Aorta (tissue), 5 donors: ENCODE measurements at regions not wholly inside any gene's neighbourhood (a gene's known extent, or its start where the extent isn't known, plus 50 kb on each side); places are given as distances from the start of the nearest gene placed in this dataset.

Source experiments
- ATAC-seq: fragments of 200-7000 bp; cut with Tn5 transposase; one replicate; pipeline ENCODE4 v1.9.1; 2022; ENCODE audit warnings: moderate library complexity; ENCODE audit not compliant: low FRiP score
- DNase-seq, 2 donors: peaks; one replicate each; pipeline ENCODE4 v3.0.0-alpha.2; 2020
- H3K27ac ChIP-seq, 2 donors: one replicate each; pipeline ENCODE4 v1.5.1; 2013; ENCODE audit warnings: low read length in 2 of 2, mild to moderate bottlenecking in 2 of 2, moderate library complexity in 2 of 2, control low read depth in 1 of 2, inconsistent platforms in 1 of 2, low read depth in 1 of 2
- H3K27me3 ChIP-seq, 2 donors: one replicate each; pipeline ENCODE4 v1.6.1; 2013; ENCODE audit warnings: control low read depth in 1 of 2, low read length in 1 of 2, mild to moderate bottlenecking in 1 of 2, moderate library complexity in 1 of 2; ENCODE audit not compliant: insufficient read depth in 2 of 2, control insufficient read depth in 1 of 2
- H3K36me3 ChIP-seq, 2 donors: one replicate each; pipeline ENCODE4 v1.6.1; 2013; ENCODE audit warnings: control low read depth in 1 of 2, low read length in 1 of 2, mild to moderate bottlenecking in 1 of 2; ENCODE audit not compliant: insufficient read depth in 2 of 2, control insufficient read depth in 1 of 2
- H3K4me1 ChIP-seq, 2 donors: one replicate each; pipeline ENCODE4 v1.6.1; 2013; ENCODE audit warnings: low read length in 2 of 2, control low read depth in 1 of 2, mild to moderate bottlenecking in 1 of 2, moderate library complexity in 1 of 2; ENCODE audit not compliant: insufficient read depth in 2 of 2, control insufficient read depth in 1 of 2
- H3K4me3 ChIP-seq, 2 donors: one replicate each; pipeline ENCODE4 v1.5.1; 2013; ENCODE audit warnings: low read length in 2 of 2, control low read depth in 1 of 2, mild to moderate bottlenecking in 1 of 2
- H3K9me3 ChIP-seq: one replicate; pipeline ENCODE4 v1.6.1; 2013; ENCODE audit warnings: mild to moderate bottlenecking, low read length; ENCODE audit not compliant: control insufficient read depth
- WGBS, 2 donors: extraction: QIAGEN DNeasy Blood & Tissue Kit; methylation state at CpG; one replicate each; pipeline ENCODE4 v1.1.7; 2013; 5-methylcytosine and 5-hydroxymethylcytosine counted together
- intact Hi-C, 2 donors: fragments of 100-400 bp; cut with DNase I; formaldehyde crosslinking; loops; one replicate each; pipeline versions ENCODE4 v1.14.2 to v1.15.0; 2022
- donor health status: healthy with polysubstance abuse.
- donor health status: Bipolar disorder and iron deficiency.
- donor health status: DM: no; HTN: no; CAD: no.
- donor health status: DM: no; HTN: no; CAD: no.
- donor health status: DM: yes; HTN: yes; CAD: no.

- no peaks in the 10 kb centered on the region for H3K36me3 ChIP-seq
- DNase-seq (no peak), ATAC-seq (no peak)
- 96 to 99% methylated on average over 2 of the region's 2 CpGs for WGBS, 2 donors
- no peaks in the 10 kb centered on the region for H3K4me1 ChIP-seq
- no peaks in the 10 kb centered on the region for H3K9me3 ChIP-seq
- H3K27ac ChIP-seq = no peak overlapping the region
- H3K4me3 ChIP-seq = no peak overlapping the region
- no peaks in the 10 kb centered on the region for H3K27me3 ChIP-seq
- intact Hi-C loops = no loop called here
Observed at GRCh38 chr1:93778457-93778856, 96.8 kb upstream of the BCAR3 start.

- Histone ChIP-seq H3K9me3 (no peaks in the 10 kb centered on the region), H3K27me3 (no peaks in the 10 kb centered on the region), H3K4me1 (no peaks in the 10 kb centered on the region), H3K27ac (no peak overlapping the region), H3K36me3 (no peaks in the 10 kb centered on the region), H3K4me3 (no peak overlapping the region)
- intact Hi-C loops = no loop called here
- ATAC-seq (no peak), DNase-seq (no peak)
- WGBS, 2 donors = 90 to 92% methylated on average over 2 of the region's 2 CpGs
Observed at GRCh38 chr1:93777255-93777654, 95.6 kb upstream of the BCAR3 start.

GRCh38 chr1:93776728-93777127 lies 95.1 kb upstream of the BCAR3 start:
- DNase-seq (no peak), ATAC-seq (no peak)
- no peaks in the 10 kb centered on the region for H3K36me3 ChIP-seq
- H3K4me1 ChIP-seq = no peaks in the 10 kb centered on the region
- H3K4me3 ChIP-seq = no peak overlapping the region
- 86 to 94% methylated on average over 3 of the region's 3 CpGs for WGBS, 2 donors
- no peaks in the 10 kb centered on the region for H3K9me3 ChIP-seq
- no peaks in the 10 kb centered on the region for H3K27me3 ChIP-seq
- intact Hi-C loops = no loop called here
- no peak overlapping the region for H3K27ac ChIP-seq

- Histone ChIP-seq H3K36me3 (no peaks in the 10 kb centered on the region), H3K27ac (no peak overlapping the region), H3K4me1 (no peaks in the 10 kb centered on the region), H3K27me3 (no peaks in the 10 kb centered on the region), H3K9me3 (no peaks in the 10 kb centered on the region), H3K4me3 (no peak overlapping the region)
- ATAC-seq (no peak), DNase-seq (no peak)
- intact Hi-C loops = no loop called here
- WGBS, 2 donors = 94% methylated on average over 6 of the region's 6 CpGs
Observed at GRCh38 chr1:93775224-93775623, 93.6 kb upstream of the BCAR3 start.

DNA sequence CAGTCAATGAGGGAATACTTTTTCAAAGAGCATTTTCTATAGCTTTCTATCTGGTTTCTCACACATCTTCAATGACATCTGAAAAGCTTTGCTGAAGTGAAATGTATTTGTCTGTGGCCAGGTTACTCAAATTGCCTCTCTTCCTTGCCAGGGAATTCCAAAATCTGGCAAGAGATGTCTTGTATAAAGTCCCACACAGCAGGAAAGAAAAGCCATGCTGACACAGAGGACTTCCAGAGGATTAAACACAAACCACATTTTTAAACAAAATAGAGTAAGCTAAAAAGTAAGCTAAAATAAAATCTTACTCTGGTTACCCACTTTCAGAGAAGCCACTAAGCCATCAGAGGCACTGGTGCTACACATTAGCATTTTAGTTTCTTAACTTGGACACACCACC lies 93.1 kb upstream of the BCAR3 start:
- no peak for DNase-seq
- no peaks in the 10 kb centered on the region for H3K9me3 ChIP-seq

DNA sequence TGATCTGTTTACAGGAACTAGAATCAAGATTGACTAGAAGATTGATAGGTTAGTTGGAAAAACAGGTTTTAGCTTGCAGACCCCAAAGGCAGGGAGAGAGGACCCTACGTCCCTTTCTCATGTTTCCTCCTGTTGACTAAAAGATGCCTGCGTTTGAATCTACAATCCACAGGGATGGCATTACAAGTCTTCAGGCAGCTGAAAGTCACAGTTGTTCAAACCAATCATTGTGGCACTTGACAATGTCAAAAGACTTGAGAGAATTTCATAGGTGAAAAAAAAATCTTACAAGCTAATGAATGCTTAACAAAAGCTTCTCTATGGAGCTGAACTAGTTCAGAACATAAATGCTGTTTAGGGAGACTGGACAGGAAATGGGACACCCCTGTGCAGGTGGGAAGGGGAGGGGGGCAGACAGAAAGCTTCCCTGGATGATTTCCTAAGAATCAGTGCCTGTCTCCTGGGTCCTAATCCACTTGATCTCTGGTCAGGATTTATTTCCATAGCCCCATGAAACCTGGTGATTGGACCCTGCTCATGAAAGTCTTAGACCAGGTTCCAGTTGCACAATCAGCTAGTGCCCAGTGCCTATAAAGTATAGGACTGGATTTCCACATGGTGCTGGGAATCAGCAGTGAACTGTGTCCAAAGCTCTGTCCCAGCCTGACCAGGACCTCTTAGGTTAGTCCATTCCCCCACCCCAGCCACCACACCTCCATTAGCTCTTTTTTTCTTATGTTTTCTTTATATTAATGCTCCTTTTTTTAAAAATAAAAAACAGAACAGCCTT lies 91.6 kb upstream of the BCAR3 start:
- Histone ChIP-seq H3K4me1 (no peaks in the 10 kb centered on the region), H3K9me3 (no peaks in the 10 kb centered on the region), H3K36me3 (no peaks in the 10 kb centered on the region), H3K27me3 (no peaks in the 10 kb centered on the region), H3K4me3 (no peak overlapping the region), H3K27ac (no peak overlapping the region)
- intact Hi-C loops = no loop called here
- DNase-seq = no peak
- 87 to 91% methylated on average over 2 of the region's 2 CpGs for WGBS, 2 donors
- ATAC-seq = no peak

More for the DNA sequence above, 93.1 kb upstream of the BCAR3 start:
- Histone ChIP-seq H3K27ac (no peak overlapping the region), H3K27me3 (no peaks in the 10 kb centered on the region), H3K4me1 (no peaks in the 10 kb centered on the region), H3K4me3 (no peak overlapping the region), H3K36me3 (no peaks in the 10 kb centered on the region)
- intact Hi-C loops = no loop called here
- ATAC-seq = no peak

- Histone ChIP-seq H3K27me3 (no peaks in the 10 kb centered on the region), H3K36me3 (no peaks in the 10 kb centered on the region), H3K4me1 (no peaks in the 10 kb centered on the region), H3K9me3 (no peaks in the 10 kb centered on the region), H3K27ac (no peak overlapping the region), H3K4me3 (no peak overlapping the region)
- 91 to 93% methylated on average over 2 of the region's 2 CpGs for WGBS, 2 donors
- ATAC-seq (no peak), DNase-seq (no peak)
- intact Hi-C loops = no loop called here
Observed at GRCh38 chr1:93771843-93772242, 90.2 kb upstream of the BCAR3 start.

GRCh38 chr1:93770640-93771039 lies 89.0 kb upstream of the BCAR3 start:
- ATAC-seq (no peak), DNase-seq (no peak)
- H3K9me3 ChIP-seq = no peaks in the 10 kb centered on the region
- H3K27me3 ChIP-seq = no peaks in the 10 kb centered on the region
- WGBS, 2 donors = 86 to 89% methylated on average over 2 of the region's 2 CpGs
- no peaks in the 10 kb centered on the region for H3K36me3 ChIP-seq
- H3K27ac ChIP-seq = no peak overlapping the region
- H3K4me3 ChIP-seq = no peak overlapping the region
- no peaks in the 10 kb centered on the region for H3K4me1 ChIP-seq
- intact Hi-C loops = no loop called here

GRCh38 chr1:93769777-93770176 lies 88.1 kb upstream of the BCAR3 start:
- H3K4me3 ChIP-seq = no peak overlapping the region
- H3K9me3 ChIP-seq = no peaks in the 10 kb centered on the region
- no peak overlapping the region for H3K27ac ChIP-seq
- no peaks in the 10 kb centered on the region for H3K4me1 ChIP-seq
- no peak for ATAC-seq
- H3K27me3 ChIP-seq = no peaks in the 10 kb centered on the region
- intact Hi-C loops = no loop called here
- DNase-seq = no peak
- no peaks in the 10 kb centered on the region for H3K36me3 ChIP-seq
- WGBS, 2 donors = 92 to 95% methylated on average over 2 of the region's 2 CpGs
